GM18858 (cell line): ENCODE measurements at regions not wholly inside any gene's neighbourhood (a gene's known extent, or its start where the extent isn't known, plus 50 kb on each side); places are given as distances from the start of the nearest gene placed in this dataset.
A peak's percentile ranks its signal among the peaks of the same experiment; 100 is the strongest.

Source experiments
- ATAC-seq: cut with Tn5 transposase; IDR thresholded peaks from one replicate; pipeline ENCODE4 v1.9.1; 2021; ENCODE audit not compliant: unreplicated experiment

DNA sequence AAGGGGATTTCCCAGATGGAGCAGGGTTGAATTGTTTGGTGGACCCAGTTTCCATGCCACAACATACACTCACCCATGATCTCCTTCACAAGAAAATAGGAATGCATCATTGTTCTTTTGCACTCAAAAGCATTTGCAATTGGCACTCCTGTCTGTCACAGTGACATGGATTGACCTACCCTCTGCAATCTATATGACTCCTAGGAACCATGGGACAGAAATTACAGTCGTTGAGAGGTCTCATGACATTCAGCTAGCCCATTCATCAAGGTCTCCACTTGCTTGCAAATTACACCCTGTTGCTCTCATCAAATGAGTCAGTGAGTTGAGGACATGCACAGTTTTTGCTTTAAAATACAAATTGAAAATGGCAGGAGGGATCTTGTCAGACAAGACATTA is 448.5 kb downstream of the LPIN1 start:
- no peak for ATAC-seq

DNA sequence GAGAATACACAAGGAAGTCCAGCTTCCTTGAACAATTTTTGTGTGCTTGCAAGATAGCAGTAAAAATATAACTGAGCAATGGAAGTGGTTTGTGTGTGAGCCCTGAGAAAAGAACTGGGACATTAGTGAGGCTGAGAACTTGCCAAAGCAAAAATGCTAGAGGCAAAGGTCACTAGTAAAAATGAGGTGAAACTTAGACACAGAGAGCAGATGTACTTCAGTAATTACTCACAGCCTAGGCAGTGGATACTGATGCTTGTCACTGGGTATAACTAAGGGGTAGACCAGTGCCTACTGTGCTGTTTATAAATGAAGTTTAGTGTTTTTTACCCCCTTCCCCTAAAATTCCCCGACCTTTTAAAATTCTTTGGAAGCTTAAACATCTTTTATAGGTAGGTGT is 450.1 kb downstream of the LPIN1 start:
- peak; percentile 68 for ATAC-seq

DNA sequence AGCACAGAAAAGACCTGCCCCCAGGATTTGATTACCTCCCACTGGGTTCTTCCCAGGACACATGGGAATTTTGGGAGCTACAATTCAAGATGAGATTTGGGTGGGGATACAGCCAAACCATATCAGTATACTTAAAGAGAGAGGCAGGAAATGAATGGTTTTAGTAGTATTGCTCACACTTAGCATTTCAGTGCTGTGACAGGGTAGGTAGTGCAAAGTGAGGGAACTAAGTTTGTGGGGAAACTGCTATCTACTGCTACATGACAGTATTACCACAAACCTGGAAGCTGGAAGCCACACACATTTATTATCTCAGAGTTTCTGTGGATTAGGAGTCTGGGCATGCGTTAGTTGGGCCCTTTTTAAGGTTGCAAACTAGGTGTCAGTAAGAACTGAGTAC is 450.7 kb downstream of the LPIN1 start:
- ATAC-seq = no peak

DNA sequence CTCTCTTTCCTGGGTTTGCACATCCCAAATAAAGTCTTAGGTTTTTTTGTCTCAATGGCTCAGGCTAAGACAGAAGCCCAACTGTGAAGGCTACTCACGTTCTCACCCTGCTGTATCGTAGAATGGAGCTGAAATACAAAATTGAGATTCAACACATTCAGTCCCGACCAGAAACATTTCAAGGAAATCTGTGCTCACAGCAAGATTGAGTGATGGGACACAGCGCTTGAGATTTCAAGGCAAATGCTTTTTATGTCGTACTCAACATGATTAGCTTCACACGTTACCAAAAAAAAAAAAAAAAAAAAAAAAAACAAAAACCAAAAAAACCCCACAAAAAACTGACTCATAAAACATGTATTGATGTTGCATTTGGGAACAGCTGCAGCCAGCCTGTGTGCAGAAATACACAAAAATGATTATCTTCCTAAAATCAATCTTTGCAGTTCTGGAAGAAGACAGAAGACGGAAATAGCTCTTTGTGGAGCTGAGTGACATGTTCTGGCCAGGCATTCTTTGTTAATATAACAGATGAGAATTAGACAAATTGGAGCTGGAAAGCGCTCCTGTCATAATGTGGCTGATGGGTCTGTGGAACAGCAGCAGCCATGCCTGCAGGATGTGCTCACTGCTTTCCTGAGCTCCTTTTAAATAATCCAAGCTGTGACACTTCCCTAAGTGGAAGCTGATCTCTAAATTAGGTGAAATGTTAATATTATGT is 453.2 kb downstream of the LPIN1 start:
- ATAC-seq = no peak

DNA sequence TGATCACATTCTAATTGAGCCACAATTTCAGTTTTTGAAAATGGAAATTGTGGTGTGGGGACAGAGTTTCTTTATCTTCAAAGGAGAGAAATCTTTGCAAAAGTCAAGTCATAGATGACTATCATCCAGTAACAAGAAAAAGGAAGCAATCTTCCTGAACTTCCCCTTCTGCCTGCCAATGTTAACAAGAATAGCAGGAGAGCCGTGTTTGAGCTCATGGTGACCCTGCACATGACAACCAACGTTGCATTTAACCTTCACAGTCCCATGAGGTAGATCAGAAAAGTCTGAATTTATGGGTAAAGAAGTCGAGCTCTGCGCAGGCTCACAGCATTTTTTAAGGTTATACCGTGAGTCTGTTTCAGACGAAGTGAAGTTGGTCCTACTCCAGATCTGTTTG is 454.9 kb downstream of the LPIN1 start:
- no peak for ATAC-seq

DNA sequence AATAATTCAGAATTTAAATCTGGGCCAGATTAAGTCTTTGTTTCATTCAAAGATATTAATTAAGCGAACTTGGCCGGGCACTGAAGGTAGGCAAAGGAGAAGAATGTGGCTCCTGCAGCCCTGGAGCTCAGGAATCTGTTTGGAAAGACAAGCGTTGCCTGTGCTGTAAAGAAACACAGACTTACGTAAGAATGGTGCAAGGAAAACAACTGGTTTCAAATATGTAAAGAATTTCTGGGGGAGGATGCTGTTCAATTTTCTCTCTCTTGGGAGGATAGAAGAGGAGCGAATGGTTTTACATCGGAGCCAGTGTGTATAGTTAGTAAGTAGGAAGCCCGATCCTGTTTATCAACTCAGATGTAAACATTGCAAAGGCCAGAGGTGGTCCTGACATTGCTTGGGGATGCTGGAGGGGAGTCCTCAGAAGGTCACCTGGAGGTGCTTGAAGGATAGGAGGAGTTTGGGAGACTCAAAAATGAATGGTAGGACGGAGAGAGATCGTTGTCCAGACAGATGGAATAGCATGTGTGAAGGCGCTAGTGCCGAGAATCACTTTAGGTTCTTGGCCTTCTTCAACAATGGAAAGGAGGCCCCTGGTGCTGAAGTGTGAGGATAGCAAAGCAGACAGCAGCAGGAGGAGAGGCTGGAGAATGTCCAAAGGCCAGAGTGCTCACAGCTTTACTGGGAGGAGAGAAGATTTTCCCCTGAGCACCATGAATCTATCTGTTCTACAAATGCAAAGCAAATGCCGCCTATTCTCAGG is 456.1 kb downstream of the LPIN1 start:
- no peak for ATAC-seq

DNA sequence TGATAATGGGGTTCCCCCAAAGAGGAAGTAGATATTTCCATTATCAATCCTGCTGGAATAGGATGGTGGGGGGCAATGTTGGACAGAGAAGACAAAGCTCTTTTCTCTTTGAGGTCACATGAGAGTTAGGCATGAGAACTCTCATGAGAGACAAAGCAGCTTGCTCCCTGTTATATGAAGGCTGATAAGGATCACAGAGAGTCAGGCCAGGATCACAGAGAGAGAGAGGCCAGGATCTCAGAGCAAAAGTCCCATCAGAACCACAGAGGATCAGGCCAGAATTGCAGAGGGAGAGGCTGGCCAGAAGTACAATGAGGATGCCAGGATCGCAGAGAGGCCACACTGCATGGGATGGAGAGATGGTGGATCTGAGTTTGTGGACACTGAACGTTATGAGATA is 457.1 kb downstream of the LPIN1 start:
- ATAC-seq = no peak

DNA sequence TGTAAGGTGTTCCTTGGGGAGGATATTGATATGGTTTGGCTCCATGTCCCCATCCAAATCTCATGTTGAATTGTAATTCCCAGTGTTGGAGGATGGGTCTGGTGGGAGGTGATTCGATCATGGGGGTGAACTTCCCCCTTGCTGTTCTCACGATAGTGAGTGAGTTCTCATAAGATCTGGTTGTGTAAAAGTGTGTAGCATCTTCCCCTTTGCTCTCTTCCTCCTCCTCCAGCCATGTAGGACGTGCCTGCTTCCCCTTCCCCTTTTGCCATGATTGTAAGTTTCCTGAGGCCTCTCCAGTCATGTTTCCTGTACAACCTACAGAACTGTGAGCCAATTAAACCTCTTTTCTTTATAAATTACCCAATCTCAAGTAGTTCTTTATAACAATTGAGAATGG is 458.7 kb downstream of the LPIN1 start:
- no peak for ATAC-seq

DNA sequence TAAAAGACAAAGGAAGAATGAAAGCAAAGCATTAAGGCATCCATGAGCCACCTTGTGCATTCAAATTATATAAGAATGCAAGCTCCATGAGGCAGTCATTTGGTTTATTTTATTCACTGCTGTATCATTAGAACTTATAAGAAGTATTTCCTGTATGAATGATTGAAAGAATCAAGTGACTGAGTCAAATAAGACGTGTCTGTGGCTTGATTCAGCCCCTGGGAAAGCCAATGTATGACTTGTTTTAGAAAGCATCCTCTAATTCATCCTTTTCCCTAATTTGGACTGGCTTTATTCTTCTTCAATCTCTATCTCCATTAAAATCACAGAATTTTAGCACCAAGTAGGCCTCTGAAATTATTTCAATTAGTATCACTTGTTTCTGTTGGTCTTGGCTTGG is 461.1 kb downstream of the LPIN1 start:
- ATAC-seq = no peak

DNA sequence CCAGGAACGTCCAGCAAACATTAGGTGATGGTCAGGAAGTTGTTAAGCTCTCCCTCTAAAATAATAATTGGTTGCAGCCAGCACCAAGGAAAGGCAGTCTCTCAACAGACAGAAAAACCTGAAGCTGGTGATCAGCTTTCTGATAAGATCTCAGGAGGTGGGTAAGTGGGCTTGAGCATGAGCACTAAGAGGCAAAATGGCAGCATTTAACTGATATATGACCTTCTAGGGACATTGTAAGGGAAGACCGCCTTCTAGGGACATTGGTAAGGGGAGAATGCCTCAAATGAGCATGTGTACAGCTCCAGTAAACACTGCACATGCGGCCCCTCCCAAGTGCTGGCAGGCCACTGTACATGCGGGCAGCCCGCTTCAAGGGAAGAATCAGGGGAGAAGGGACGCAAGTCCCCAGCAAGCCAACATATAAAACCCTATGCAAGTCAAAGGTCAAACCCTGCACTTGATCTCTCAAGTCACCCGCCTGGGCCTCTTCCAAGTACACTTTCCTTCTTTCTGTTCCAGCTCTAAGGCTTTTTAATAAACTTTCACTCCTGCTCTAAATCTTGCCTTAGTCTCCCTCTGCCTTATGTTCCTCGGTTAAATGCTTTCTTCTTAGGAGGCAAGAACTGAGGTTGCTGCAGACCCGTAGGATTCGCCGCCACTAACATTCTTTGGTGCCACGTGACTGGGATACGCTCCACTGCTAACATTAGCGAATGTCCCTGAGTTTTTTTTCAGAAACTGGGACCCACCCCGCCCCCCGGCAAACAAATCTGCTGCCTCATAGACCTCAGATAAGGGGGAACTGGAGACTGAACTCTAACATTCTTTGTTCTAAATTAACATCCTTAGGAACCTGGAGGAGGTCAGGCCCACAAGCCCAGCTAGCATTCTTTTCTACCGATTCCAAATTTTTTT is 463.8 kb downstream of the LPIN1 start:
- no peak for ATAC-seq

DNA sequence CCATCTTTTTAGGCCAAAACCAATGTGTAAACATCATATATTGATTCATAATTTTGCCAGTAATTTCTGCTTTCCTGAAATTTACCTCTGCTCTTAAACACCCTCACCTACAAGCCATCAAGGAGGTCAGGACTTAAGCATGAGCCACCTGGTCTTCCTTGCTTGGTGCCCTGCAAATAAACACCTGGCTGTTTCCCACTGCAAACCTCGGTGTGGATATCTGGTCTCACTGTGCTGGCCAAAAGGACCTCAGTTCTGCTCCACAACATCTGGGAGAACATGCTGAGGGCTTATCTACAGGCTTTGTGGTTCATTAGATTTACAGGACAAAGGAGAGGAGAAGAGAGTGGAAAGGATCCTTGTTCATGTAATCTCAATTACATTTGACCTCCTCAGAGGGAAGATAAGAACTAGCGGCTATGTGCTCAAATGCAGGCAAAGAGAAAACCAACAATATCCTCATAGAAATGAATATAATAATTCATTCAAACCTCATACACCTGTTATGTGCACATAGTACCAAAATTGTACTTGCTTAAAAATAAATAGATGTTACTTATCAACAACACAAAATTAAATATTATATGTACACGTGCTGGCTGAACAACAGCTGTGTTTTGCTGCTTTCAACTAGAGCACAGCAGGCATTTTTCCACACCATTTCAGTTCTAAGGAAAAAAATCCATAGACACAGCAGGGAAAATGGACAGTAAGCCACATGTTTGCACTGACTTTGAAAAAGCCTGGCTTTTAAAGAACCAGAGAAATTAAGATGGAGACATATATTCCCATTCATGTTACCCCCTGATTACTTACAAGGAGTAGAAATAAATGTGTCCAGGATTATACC is 465.1 kb downstream of the LPIN1 start:
- no peak for ATAC-seq

DNA sequence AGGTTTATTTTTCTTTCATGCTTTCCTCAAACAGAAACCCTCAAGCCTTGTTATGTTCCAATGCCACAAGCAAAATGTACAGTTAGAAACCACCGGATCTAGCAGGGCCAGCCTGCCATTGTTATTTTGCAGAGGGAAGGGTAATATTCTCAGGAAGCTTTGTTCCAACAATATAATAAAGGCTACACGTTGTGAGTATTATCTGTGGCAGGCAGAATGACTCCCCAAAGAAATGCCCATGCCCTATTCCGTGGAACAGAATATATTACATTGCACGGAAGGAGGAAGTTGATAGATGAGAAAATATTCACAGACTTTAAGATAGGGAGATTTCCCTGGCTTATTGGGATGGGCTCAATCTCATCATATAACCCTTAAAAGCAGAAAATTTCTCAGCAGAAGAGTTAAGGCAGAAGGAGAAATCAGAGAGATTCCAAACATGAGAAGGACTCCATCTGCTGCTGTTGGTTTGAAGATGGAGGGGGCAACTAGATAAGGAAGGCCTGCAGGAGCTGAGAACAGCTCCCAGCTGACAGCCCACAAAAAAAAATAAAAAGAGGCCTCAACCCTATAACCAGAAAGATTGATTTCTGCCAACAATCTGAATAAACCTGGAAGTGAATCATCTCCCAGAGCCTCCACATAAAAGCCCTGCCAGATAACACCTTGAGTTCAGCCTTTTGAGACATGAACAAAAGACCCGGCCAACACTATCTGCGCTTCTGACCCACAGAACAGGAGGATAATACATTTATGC is 466.6 kb downstream of the LPIN1 start:
- ATAC-seq = no peak

DNA sequence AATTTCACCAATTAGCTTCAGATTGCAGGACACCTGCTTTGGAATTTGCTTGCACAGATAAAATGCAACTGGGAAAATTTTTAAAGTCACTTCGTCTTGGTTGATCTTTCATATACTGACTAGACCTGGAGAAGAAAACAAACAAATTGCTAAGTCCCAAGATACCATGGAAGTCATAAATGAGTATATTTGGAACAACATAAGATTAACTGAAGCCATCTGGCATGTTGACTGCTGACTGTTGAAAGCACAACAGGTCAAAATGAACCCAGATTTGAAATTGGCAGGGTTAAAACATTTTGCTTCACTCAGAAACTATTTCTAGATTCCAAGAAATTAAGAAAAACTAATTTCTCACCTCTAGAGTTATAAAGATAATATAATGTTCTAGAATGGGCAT is 470.7 kb downstream of the LPIN1 start:
- ATAC-seq = no peak

DNA sequence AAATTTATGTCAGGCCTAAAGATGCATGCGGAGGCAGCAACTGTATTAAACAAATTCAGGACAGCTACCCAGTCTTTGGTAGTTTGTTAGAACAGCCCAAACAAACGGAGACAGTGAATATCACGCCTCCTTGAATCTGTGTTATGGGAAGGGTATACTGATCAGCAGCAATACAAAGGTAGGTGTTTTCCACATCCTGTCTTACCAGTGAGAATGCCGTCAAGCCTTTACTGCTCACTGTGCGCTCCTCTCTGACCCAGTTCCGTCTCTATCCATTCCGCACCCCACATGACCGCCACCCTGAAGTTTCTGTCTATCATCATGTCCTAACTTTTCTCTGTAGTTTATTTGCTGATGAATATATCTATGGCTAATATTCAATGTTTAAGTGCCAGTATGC is 473.3 kb downstream of the LPIN1 start:
- ATAC-seq = no peak

DNA sequence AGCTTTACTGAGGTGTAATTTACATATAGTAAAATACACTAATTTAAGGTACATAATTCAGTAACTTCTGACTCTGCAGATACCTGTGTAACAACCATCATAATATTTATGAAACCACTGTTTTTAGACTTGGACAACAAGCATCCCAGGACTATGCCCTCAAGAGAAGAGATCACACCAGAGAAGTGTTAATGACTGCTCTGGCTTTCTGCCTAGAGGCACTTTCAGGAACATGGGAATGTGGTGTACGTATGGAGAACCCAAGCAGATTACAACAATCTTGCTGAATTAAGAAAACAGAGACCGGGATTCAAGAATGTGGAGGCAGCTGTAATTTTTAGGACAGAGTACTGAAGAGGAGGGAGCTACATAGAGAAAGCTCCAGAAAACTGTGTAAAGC is 475.2 kb downstream of the LPIN1 start:
- ATAC-seq = no peak

DNA sequence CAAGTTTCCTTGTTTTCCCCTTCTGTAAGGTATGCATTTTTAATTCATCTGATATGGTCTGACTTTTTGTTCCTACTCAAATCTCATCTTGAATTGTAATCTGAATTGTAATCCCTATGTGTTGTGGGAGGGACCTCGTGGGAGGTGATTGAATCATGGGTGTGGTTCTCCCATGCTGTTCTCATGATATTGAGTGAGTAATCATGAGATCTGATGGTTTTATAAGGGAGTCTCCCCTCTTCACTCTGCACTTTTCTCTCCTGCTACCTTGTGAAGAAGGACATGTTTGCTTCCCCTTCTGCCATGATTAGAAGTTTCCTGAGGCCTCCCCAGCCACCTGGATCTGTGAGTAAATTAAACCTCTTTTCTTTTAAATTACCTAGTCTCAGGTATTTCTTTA is 476.1 kb downstream of the LPIN1 start:
- no peak for ATAC-seq

DNA sequence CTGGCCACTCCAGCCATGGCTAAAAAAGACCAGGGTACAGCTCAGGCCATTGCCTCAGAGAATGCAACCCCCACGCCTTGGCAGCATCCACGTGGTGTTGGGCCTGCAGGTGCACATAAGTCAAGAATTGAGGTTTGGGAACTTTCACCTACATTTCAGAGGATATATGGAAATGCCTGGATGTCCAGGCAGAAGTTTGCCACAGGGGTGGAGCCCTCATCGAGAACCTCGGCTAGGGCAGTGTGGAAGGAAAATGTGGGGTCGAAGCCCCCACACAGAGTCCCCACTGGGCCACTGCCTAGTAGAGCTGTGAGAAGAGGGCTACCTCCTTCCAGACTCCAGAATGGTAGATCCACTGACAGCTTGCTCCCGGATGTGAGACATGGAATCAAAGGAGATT is 477.3 kb downstream of the LPIN1 start:
- ATAC-seq = no peak

DNA sequence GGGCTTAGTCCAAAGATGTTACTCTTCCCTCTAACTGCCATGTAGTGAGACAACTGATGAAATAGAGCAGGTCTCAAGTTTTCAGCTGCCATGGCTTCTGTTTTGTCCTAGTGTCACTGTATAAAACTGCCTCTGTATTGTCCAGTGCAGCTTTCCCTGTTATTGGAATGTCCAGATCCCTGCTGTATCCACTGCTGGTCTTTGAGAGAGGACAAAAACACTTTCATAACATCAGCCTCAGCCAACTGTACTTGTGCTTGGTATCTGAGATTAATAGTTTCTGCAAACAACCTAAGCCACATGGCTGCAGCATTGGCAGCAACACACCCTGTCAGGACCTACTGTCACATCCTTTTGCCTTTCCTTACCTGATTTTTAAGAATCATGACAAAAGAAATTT is 480.2 kb downstream of the LPIN1 start:
- no peak for ATAC-seq

DNA sequence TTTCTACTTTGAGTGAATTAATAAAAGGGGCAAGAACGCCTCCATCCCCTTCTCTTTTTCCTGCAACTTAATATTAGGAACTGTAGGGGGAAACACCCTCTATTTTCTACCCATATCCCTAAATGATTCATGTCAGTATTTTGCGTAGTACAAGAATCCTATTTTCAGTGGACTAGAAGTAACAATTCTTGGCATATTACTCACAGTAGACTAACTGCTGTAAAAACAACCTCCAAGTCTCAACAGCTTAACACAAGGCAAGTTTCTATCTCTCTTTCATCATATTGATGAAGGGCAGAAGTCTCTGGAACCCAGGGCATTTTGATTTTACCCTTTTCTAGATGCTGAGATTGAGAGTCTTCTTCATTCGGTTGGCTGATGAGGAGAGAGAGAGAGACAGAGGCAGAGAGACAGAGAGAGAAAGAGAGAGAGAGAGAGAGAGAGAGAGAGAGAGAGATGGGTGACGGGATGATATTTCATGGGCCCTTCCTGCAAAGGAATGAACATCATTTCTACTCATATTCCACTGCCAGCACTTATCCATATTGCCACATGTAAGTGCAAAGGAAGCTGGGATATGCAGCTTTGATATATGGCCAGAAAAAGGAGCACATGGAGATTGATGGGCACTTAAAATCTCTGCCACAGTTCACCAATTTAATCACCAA is 481.6 kb downstream of the LPIN1 start:
- no peak for ATAC-seq

DNA sequence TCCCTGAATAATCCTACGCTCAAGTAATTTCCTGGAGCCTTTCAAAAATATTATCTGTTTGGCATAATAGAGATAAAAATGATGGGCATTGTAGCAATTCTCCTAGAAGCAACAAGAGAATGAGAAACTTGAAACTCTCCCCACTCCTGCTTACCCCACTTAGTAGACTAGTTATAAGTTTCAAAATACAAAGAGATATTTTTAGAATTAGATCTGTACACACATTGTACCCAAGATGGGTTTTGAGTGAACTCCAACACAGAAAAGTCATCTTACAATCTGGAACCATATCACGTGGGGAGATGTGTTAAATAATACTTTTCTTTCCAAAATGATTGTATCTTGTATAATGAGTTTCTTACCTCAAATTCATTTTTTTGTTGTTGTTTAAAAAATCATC is 484.9 kb downstream of the LPIN1 start:
- no peak for ATAC-seq
